HCT116 (cell line): ENCODE measurements at regions not wholly inside any gene's neighbourhood (a gene's known extent, or its start where the extent isn't known, plus 50 kb on each side); places are given as distances from the start of the nearest gene placed in this dataset.

ENCODE experiments used
- CTCF ChIP-seq, 3 experiments: fragments of 200-600 bp in 1 of 3; sonication (generic) in 1 of 3; IDR thresholded peaks in 2 of 3; conservative IDR thresholded peaks in 1 of 3; 2 replicates each; pipeline ENCODE4 v1.5.1; 2012 to 2017; ENCODE audit warnings: low read depth in 2 of 3, low read length in 2 of 3, antibody characterized with exemption in 1 of 3, borderline replicate concordance in 1 of 3, control low read depth in 1 of 3, mild to moderate bottlenecking in 1 of 3, mixed read lengths in 1 of 3, mixed run types in 1 of 3, moderate library complexity in 1 of 3; ENCODE audit not compliant: insufficient read depth in 1 of 3
- EGR1 ChIP-seq: IDR thresholded peaks from 2 replicates; pipeline ENCODE4 v1.6.1; 2012; ENCODE audit warnings: low read depth
- EZH2 ChIP-seq: fragments of 200-600 bp; sonication (generic); IDR thresholded peaks from 2 replicates; pipeline ENCODE4 v1.6.1; 2017; ENCODE audit warnings: antibody characterized with exemption, mixed run types
- EZH2phosphoT487 ChIP-seq: fragments of 200-600 bp; IDR thresholded peaks from 2 replicates; pipeline ENCODE4 v1.6.1; 2018; ENCODE audit warnings: antibody characterized with exemption, borderline replicate concordance
- JUND ChIP-seq: IDR thresholded peaks from 2 replicates; pipeline ENCODE4 v1.6.1; 2012
- POLR2A ChIP-seq: IDR thresholded peaks from 2 replicates; pipeline ENCODE4 v1.7.0; 2011; ENCODE audit warnings: borderline replicate concordance; ENCODE audit not compliant: insufficient read depth, insufficient read length; ENCODE audit errors: extremely low read depth
- POLR2AphosphoS5 ChIP-seq: IDR thresholded peaks from 2 replicates; pipeline ENCODE4 v1.6.1; 2011; ENCODE audit warnings: mild to moderate bottlenecking, low read depth, low read length, moderate library complexity
- SIN3A ChIP-seq: IDR thresholded peaks from 2 replicates; pipeline ENCODE4 v1.6.1; 2012; ENCODE audit warnings: low read depth
- SP1 ChIP-seq: IDR thresholded peaks from 2 replicates; pipeline ENCODE4 v1.6.1; 2012; ENCODE audit warnings: low read depth
- SRF ChIP-seq: IDR thresholded peaks from 2 replicates; pipeline ENCODE4 v1.6.1; 2012; ENCODE audit warnings: low read depth
- YY1 ChIP-seq: IDR thresholded peaks from 2 replicates; pipeline ENCODE4 v1.6.1; 2011; ENCODE audit warnings: low read length, low read depth, moderate library complexity, mild to moderate bottlenecking; ENCODE audit not compliant: insufficient replicate concordance; ENCODE audit errors: extremely low read depth
- ZFX ChIP-seq: fragments of 450-650 bp; IDR thresholded peaks from 2 replicates; pipeline ENCODE4 v1.6.1; 2017
- ZNF274 ChIP-seq: fragments of 200-500 bp; sonication (Bioruptor generic); IDR thresholded peaks from 2 replicates; pipeline ENCODE4 v1.6.1; 2014; ENCODE audit warnings: mild to moderate bottlenecking, low read depth, low read length, inconsistent platforms
- TF ChIP-seq, protein P1 (sequence below): IDR thresholded peaks from 2 replicates; pipeline ENCODE4 v1.6.1; 2012; ENCODE audit warnings: low read depth

- no peak for TF ChIP-seq SP1
- TF ChIP-seq CTCF (IDR thresholded peaks at IDR 0.05 in 2 of 3, conservative IDR thresholded peaks at IDR 0.05 in 1 of 3; ENCODE audit: borderline replicate concordance in 1 of 3, insufficient read depth in 1 of 3, low read depth in 2 of 3, low read length in 2 of 3): no peak
- TF ChIP-seq EZH2: no peak
- TF ChIP-seq SRF: no peak
- no peak for TF ChIP-seq POLR2A
- TF ChIP-seq ZNF274: no peak
- no peak for TF ChIP-seq EZH2phosphoT487
- TF ChIP-seq, protein P1, sequence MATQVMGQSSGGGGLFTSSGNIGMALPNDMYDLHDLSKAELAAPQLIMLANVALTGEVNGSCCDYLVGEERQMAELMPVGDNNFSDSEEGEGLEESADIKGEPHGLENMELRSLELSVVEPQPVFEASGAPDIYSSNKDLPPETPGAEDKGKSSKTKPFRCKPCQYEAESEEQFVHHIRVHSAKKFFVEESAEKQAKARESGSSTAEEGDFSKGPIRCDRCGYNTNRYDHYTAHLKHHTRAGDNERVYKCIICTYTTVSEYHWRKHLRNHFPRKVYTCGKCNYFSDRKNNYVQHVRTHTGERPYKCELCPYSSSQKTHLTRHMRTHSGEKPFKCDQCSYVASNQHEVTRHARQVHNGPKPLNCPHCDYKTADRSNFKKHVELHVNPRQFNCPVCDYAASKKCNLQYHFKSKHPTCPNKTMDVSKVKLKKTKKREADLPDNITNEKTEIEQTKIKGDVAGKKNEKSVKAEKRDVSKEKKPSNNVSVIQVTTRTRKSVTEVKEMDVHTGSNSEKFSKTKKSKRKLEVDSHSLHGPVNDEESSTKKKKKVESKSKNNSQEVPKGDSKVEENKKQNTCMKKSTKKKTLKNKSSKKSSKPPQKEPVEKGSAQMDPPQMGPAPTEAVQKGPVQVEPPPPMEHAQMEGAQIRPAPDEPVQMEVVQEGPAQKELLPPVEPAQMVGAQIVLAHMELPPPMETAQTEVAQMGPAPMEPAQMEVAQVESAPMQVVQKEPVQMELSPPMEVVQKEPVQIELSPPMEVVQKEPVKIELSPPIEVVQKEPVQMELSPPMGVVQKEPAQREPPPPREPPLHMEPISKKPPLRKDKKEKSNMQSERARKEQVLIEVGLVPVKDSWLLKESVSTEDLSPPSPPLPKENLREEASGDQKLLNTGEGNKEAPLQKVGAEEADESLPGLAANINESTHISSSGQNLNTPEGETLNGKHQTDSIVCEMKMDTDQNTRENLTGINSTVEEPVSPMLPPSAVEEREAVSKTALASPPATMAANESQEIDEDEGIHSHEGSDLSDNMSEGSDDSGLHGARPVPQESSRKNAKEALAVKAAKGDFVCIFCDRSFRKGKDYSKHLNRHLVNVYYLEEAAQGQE: no peak
- no peak for TF ChIP-seq ZFX
- TF ChIP-seq SIN3A: no peak
- TF ChIP-seq JUND: no peak
- no peak for TF ChIP-seq POLR2AphosphoS5
- TF ChIP-seq YY1: no peak
- no peak for TF ChIP-seq EGR1
These were observed 81.8 kb upstream of the SH3BP4 start for GRCh38 chr2:234869969-234870368.
